Eye (tissue), 1 donor: ENCODE measurements at regions not wholly inside any gene's neighbourhood (a gene's known extent, or its start where the extent isn't known, plus 50 kb on each side); places are given as distances from the start of the nearest gene placed in this dataset.

Source experiments
- DNase-seq: peaks from one replicate; pipeline ENCODE4 v3.0.0-alpha.2; 2015

- DNase-seq, result no peak
These were observed 51.6 kb upstream of the DYNLRB2 start for GRCh38 chr16:80489173-80489572.

GRCh38 chr16:80488167-80488566 is 52.6 kb upstream of the DYNLRB2 start:
- DNase-seq, result no peak

- DNase-seq, result no peak
These were observed 60.1 kb upstream of the DYNLRB2 start for GRCh38 chr16:80480664-80481063.

- DNase-seq, result no peak
These were observed 63.0 kb upstream of the DYNLRB2 start for GRCh38 chr16:80477838-80478237.

- DNase-seq, result no peak
These were observed 72.8 kb upstream of the DYNLRB2 start for GRCh38 chr16:80468029-80468428.

GRCh38 chr16:80466024-80466987 is 74.5 kb upstream of the DYNLRB2 start:
- peak; percentile 95 for DNase-seq

GRCh38 chr16:80463751-80464495 is 76.9 kb upstream of the DYNLRB2 start:
- peak; percentile 68 for DNase-seq

GRCh38 chr16:80463326-80463725 is 77.5 kb upstream of the DYNLRB2 start:
- peak; percentile 9 for DNase-seq

- DNase-seq, result no peak
These were observed 77.9 kb upstream of the DYNLRB2 start for GRCh38 chr16:80462917-80463316.

- DNase-seq, result no peak
These were observed 79.8 kb upstream of the DYNLRB2 start for GRCh38 chr16:80460988-80461387.

GRCh38 chr16:80459966-80460365 is 80.8 kb upstream of the DYNLRB2 start:
- no peak for DNase-seq

- DNase-seq, result peak; percentile 69
These were observed 81.4 kb upstream of the DYNLRB2 start for GRCh38 chr16:80459331-80459777.

GRCh38 chr16:80457871-80458270 is 82.9 kb upstream of the DYNLRB2 start:
- DNase-seq, result no peak

- DNase-seq, result no peak
These were observed 86.0 kb upstream of the DYNLRB2 start for GRCh38 chr16:80454802-80455201.

- peak; percentile 55 for DNase-seq
These were observed 91.4 kb upstream of the DYNLRB2 start for GRCh38 chr16:80449392-80449791.

- peak; percentile 43 for DNase-seq
These were observed 93.6 kb upstream of the DYNLRB2 start for GRCh38 chr16:80447241-80447640.

GRCh38 chr16:80442779-80443178 is 98.0 kb upstream of the DYNLRB2 start:
- DNase-seq, result no peak

GRCh38 chr16:80441935-80442334 is 98.9 kb upstream of the DYNLRB2 start:
- no peak for DNase-seq

- DNase-seq, result no peak
These were observed 100.1 kb upstream of the DYNLRB2 start for GRCh38 chr16:80440667-80441066.

GRCh38 chr16:80437707-80438106 is 103.1 kb upstream of the DYNLRB2 start:
- DNase-seq, result no peak

- no peak for DNase-seq
These were observed 104.3 kb upstream of the DYNLRB2 start for GRCh38 chr16:80436510-80436909.

GRCh38 chr16:80433623-80434022 is 107.2 kb upstream of the DYNLRB2 start:
- DNase-seq, result no peak

GRCh38 chr16:80427795-80428194 is 113.0 kb upstream of the DYNLRB2 start:
- DNase-seq, result no peak
